Suprapubic skin (tissue), 4 donors: ENCODE measurements at regions not wholly inside any gene's neighbourhood (a gene's known extent, or its start where the extent isn't known, plus 50 kb on each side); places are given as distances from the start of the nearest gene placed in this dataset.

ENCODE experiments used
- DNase-seq, 2 donors: peaks; one replicate each; pipeline ENCODE4 v3.0.0-alpha.2; 2019; ENCODE audit warnings: low spot score in 2 of 2
- H3K27ac ChIP-seq: fragments of 200-600 bp; sonication (generic); one replicate; pipeline ENCODE4 v1.5.1; 2019
- H3K27me3 ChIP-seq: fragments of 200-600 bp; sonication (generic); one replicate; pipeline ENCODE4 v1.5.1; 2019
- H3K36me3 ChIP-seq: fragments of 200-600 bp; sonication (generic); one replicate; pipeline ENCODE4 v1.5.1; 2019
- H3K4me1 ChIP-seq: fragments of 200-600 bp; sonication (generic); one replicate; pipeline ENCODE4 v1.5.1; 2019
- H3K4me3 ChIP-seq: fragments of 200-600 bp; sonication (generic); one replicate; pipeline ENCODE4 v1.5.1; 2019; ENCODE audit warnings: mild to moderate bottlenecking
- H3K9me3 ChIP-seq: fragments of 200-600 bp; sonication (generic); one replicate; pipeline ENCODE4 v1.5.1; 2019
- EP300 ChIP-seq: sonication (generic); formaldehyde crosslinking; IDR thresholded peaks from one replicate; pipeline ENCODE4 v1.6.1; 2017; ENCODE audit warnings: antibody characterized with exemption
- POLR2A ChIP-seq, 2 donors: fragments of 450-650 bp; IDR thresholded peaks; one replicate each; pipeline ENCODE4 v1.6.1; 2017; ENCODE audit warnings: antibody characterized with exemption in 2 of 2, mild to moderate bottlenecking in 2 of 2, moderate library complexity in 2 of 2
- POLR2AphosphoS5 ChIP-seq, 3 donors: sonication (generic); formaldehyde crosslinking; IDR thresholded peaks; one replicate each; pipeline ENCODE4 v1.6.1; 2017; ENCODE audit warnings: antibody characterized with exemption in 3 of 3
- WGBS: methylation state at CpG from one replicate; pipeline ENCODE4 v1.1.5; 2018; 5-methylcytosine and 5-hydroxymethylcytosine counted together
- TF ChIP-seq, protein P1 (sequence below), 2 donors: fragments of 200-600 bp in 1 of 2; fragments of 450-650 bp in 1 of 2; sonication (generic) in 1 of 2; IDR thresholded peaks; one replicate each; pipeline ENCODE4 v1.5.1; 2016 to 2019; ENCODE audit warnings: antibody characterized with exemption in 2 of 2, mild to moderate bottlenecking in 1 of 2, moderate library complexity in 1 of 2

- DNase-seq = no peak
- no peaks in the 10 kb centered on the region for H3K4me1 ChIP-seq
- no peaks in the 10 kb centered on the region for H3K27me3 ChIP-seq
- H3K36me3 ChIP-seq = no peaks in the 10 kb centered on the region
- no peak overlapping the region for H3K4me3 ChIP-seq
- no peaks in the 10 kb centered on the region for H3K9me3 ChIP-seq
- TF ChIP-seq POLR2A (IDR thresholded peaks at IDR 0.05) = no peak
- no peak for TF ChIP-seq POLR2AphosphoS5 (IDR thresholded peaks at IDR 0.05)
- no peak for TF ChIP-seq EP300
- TF ChIP-seq, protein P1, sequence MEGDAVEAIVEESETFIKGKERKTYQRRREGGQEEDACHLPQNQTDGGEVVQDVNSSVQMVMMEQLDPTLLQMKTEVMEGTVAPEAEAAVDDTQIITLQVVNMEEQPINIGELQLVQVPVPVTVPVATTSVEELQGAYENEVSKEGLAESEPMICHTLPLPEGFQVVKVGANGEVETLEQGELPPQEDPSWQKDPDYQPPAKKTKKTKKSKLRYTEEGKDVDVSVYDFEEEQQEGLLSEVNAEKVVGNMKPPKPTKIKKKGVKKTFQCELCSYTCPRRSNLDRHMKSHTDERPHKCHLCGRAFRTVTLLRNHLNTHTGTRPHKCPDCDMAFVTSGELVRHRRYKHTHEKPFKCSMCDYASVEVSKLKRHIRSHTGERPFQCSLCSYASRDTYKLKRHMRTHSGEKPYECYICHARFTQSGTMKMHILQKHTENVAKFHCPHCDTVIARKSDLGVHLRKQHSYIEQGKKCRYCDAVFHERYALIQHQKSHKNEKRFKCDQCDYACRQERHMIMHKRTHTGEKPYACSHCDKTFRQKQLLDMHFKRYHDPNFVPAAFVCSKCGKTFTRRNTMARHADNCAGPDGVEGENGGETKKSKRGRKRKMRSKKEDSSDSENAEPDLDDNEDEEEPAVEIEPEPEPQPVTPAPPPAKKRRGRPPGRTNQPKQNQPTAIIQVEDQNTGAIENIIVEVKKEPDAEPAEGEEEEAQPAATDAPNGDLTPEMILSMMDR (IDR thresholded peaks at IDR 0.05) = no peak
- H3K27ac ChIP-seq = no peak overlapping the region
Measured at GRCh38 chr6:77403424-77403823, 59.9 kb downstream of the HTR1B start.

DNA sequence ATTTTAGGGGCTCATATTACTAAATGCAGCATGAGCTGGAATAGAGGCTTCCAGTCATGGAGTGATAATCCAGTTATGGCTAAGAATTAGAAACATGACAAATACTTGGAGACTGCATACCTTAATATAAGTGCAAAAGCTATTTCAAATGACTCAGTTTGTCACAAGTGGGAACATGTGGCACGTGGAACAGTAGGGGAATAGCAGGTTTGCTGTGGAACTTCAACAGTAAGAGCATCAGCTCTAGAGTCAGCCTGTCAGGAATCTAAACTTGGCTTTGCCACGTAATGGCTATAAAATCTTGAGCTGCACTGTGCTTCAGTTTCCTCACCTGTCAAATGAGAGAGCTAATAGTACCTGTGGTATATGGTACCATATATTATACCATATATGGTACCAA, 62.1 kb downstream of the HTR1B start:
- Histone ChIP-seq H3K4me3 (no peak overlapping the region), H3K27me3 (no peaks in the 10 kb centered on the region), H3K36me3 (no peaks in the 10 kb centered on the region), H3K9me3 (no peaks in the 10 kb centered on the region), H3K4me1 (no peaks in the 10 kb centered on the region), H3K27ac (no peak overlapping the region)
- WGBS = 88% methylated on average over 2 of the region's 2 CpGs
- DNase-seq = no peak
- TF ChIP-seq EP300 (no peak), POLR2AphosphoS5 (IDR thresholded peaks at IDR 0.05) (no peak), POLR2A (IDR thresholded peaks at IDR 0.05) (no peak)
- TF ChIP-seq, protein P1 (IDR thresholded peaks at IDR 0.05) = no peak

GRCh38 chr6:77397561-77397960, 65.7 kb downstream of the HTR1B start:
- no peaks in the 10 kb centered on the region for H3K36me3 ChIP-seq
- WGBS = 83% methylated on average over 1 of the region's 1 CpG
- no peak overlapping the region for H3K4me3 ChIP-seq
- H3K9me3 ChIP-seq = no peaks in the 10 kb centered on the region
- no peak for DNase-seq
- H3K4me1 ChIP-seq = no peaks in the 10 kb centered on the region
- H3K27ac ChIP-seq = no peak overlapping the region
- no peaks in the 10 kb centered on the region for H3K27me3 ChIP-seq
- no peak for TF ChIP-seq EP300

GRCh38 chr6:77389402-77389801, 73.9 kb downstream of the HTR1B start:
- Histone ChIP-seq H3K4me3 (no peak overlapping the region), H3K36me3 (no peaks in the 10 kb centered on the region), H3K27ac (no peak overlapping the region), H3K9me3 (no peaks in the 10 kb centered on the region), H3K4me1 (no peaks in the 10 kb centered on the region), H3K27me3 (no peaks in the 10 kb centered on the region)
- DNase-seq = no peak
- TF ChIP-seq POLR2AphosphoS5 (IDR thresholded peaks at IDR 0.05) = no peak

DNA sequence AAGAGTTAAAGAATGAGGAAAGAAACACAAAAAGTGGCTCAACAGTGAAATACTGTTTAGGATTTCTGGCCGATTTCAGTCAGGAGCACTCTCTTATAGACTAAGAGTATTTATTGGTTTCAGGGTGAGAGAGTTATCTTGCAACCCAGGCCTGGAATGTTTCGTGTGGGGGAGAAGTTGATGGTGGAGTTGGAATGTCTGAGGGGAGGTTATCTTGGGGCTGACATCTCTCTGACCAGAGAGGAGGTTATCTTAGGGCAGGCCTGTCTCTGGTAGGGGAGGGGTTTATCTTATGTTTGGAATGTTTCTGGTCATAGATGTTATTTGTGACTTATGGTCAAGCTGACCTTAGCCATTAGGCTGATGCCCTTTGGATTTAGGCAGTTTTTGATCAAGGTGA, 80.3 kb downstream of the HTR1B start:
- H3K36me3 ChIP-seq = no peaks in the 10 kb centered on the region
- 37% methylated on average over 2 of the region's 2 CpGs for WGBS

DNA sequence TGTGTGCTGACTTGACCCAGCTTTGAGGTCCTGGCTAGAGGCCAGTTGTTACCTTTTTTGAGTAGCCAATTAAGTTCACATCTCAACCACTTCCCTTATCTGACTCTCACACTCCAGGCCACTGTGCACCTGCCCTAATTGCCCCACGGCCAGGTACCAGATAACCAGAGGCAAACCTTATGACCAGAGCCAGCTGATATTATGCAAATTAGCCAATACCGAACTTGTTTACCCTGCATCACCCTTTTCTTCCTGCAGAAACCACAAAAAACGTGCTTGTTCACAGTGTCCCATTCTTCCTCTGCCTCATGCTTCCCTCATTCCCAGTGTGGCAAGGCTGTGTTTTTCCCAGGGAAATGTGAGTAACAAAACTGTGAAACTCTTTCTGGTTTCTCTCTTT, 89.3 kb downstream of the HTR1B start:
- TF ChIP-seq, protein P1 (IDR thresholded peaks at IDR 0.05) = no peak
- TF ChIP-seq POLR2AphosphoS5 (IDR thresholded peaks at IDR 0.05) (no peak), POLR2A (IDR thresholded peaks at IDR 0.05) (no peak), EP300 (no peak)

More for the DNA sequence above, 80.3 kb downstream of the HTR1B start:
- H3K27me3 ChIP-seq = no peaks in the 10 kb centered on the region
- TF ChIP-seq, protein P1 (IDR thresholded peaks at IDR 0.05) = no peak
- no peak for TF ChIP-seq POLR2AphosphoS5 (IDR thresholded peaks at IDR 0.05)
- TF ChIP-seq EP300 = no peak
- no peak for TF ChIP-seq POLR2A (IDR thresholded peaks at IDR 0.05)
- H3K27ac ChIP-seq = no peak overlapping the region
- no peak overlapping the region for H3K4me3 ChIP-seq
- no peaks in the 10 kb centered on the region for H3K4me1 ChIP-seq
- no peak for DNase-seq
- H3K9me3 ChIP-seq = no peaks in the 10 kb centered on the region

More for the DNA sequence above, 89.3 kb downstream of the HTR1B start:
- H3K36me3 ChIP-seq = no peaks in the 10 kb centered on the region
- H3K27ac ChIP-seq = no peak overlapping the region
- no peak for DNase-seq
- H3K4me1 ChIP-seq = no peaks in the 10 kb centered on the region
- H3K4me3 ChIP-seq = no peak overlapping the region
- H3K9me3 ChIP-seq = no peaks in the 10 kb centered on the region
- no peaks in the 10 kb centered on the region for H3K27me3 ChIP-seq
- WGBS = 58% methylated on average over 3 of the region's 3 CpGs
